H1 (cell line): ENCODE measurements at regions not wholly inside any gene's neighbourhood (a gene's known extent, or its start where the extent isn't known, plus 50 kb on each side); places are given as distances from the start of the nearest gene placed in this dataset.

Source experiments
- CHD2 ChIP-seq: IDR thresholded peaks from 2 replicates; pipeline ENCODE4 v1.6.1; 2012; ENCODE audit warnings: low read length, improper control_type of control experiment
- CREB1 ChIP-seq: IDR thresholded peaks from 2 replicates; pipeline ENCODE4 v1.6.1; 2012; ENCODE audit warnings: inconsistent platforms
- JUN ChIP-seq: IDR thresholded peaks from 2 replicates; pipeline ENCODE4 v1.6.1; 2011; ENCODE audit warnings: low read depth, mild to moderate bottlenecking, improper control_type of control experiment, low read length
- NRF1 ChIP-seq: IDR thresholded peaks from 2 replicates; pipeline ENCODE4 v1.6.1; 2011; ENCODE audit warnings: mild to moderate bottlenecking, low read depth, low read length, improper control_type of control experiment
- SP2 ChIP-seq: IDR thresholded peaks from 2 replicates; pipeline ENCODE4 v1.6.1; 2012; ENCODE audit warnings: mild to moderate bottlenecking, low read length, inconsistent platforms
- YY1 ChIP-seq: IDR thresholded peaks from 2 replicates; pipeline ENCODE4 v1.6.1; 2011; ENCODE audit warnings: low read depth, mild to moderate bottlenecking, low read length

GRCh38 chr7:22934023-22934422, 79.9 kb downstream of the HYCC1 start (continued):
- no peak for TF ChIP-seq YY1
- no peak for TF ChIP-seq JUN
- TF ChIP-seq CREB1: no peak
- TF ChIP-seq NRF1: no peak
- TF ChIP-seq SP2: no peak
- no peak for TF ChIP-seq CHD2
